Activated CD8-positive, alpha-beta T cell treated with anti-CD3 and anti-CD28 coated beads, Interleukin-2, amount 10 ng/mL, durations not matched to agents 7 days and 5 days (primary cell): ENCODE measurements at regions not wholly inside any gene's neighbourhood (a gene's known extent, or its start where the extent isn't known, plus 50 kb on each side); places are given as distances from the start of the nearest gene placed in this dataset.

Source experiments
- ATAC-seq: fragments of 150-1000 bp; cut with Tn5 transposase; one replicate; pipeline ENCODE4 v1.10.0; 2021; ENCODE audit warnings: moderate library complexity
- CTCF ChIA-PET: fragments of 350-600 bp; sonication (Branson Sonifier 250); formaldehyde crosslinking; loops from one replicate; lab custom pipeline; 2021; ENCODE audit warnings: antibody characterized with exemption; lab: Charles Lee
- POLR2A ChIA-PET: fragments of 350-600 bp; sonication (Branson Sonifier 250); formaldehyde crosslinking; loops from one replicate; lab custom pipeline; 2021; ENCODE audit warnings: antibody characterized with exemption; lab: Charles Lee
- DNase-seq: peaks from one replicate; pipeline ENCODE4 v3.0.0-alpha.2; 2020
- H3K27ac Mint-ChIP-seq: one replicate; pipeline ENCODE4 v1.8.0; 2021; ENCODE audit warnings: mild to moderate bottlenecking, mixed read lengths
- H3K27me3 Mint-ChIP-seq: one replicate; pipeline ENCODE4 v1.8.0; 2021; ENCODE audit warnings: low read depth, mixed read lengths
- H3K36me3 Mint-ChIP-seq: one replicate; pipeline ENCODE4 v1.8.0; 2021; ENCODE audit warnings: low read depth, mixed read lengths
- H3K4me1 Mint-ChIP-seq: one replicate; pipeline ENCODE4 v1.8.0; 2021; ENCODE audit warnings: low read depth, mixed read lengths
- H3K4me3 Mint-ChIP-seq: one replicate; pipeline ENCODE4 v1.8.0; 2021; ENCODE audit warnings: mild to moderate bottlenecking, mixed read lengths
- H3K9me3 Mint-ChIP-seq: one replicate; pipeline ENCODE4 v1.8.0; 2022; ENCODE audit warnings: mixed read lengths; ENCODE audit not compliant: insufficient read depth

GRCh38 chr14:85315290-85315689 lies 214.7 kb upstream of the FLRT2 start:
- H3K4me1 Mint-ChIP-seq: no peaks in the 10 kb centered on the region
- DNase-seq (no peak), ATAC-seq (no peak)
- POLR2A ChIA-PET: no interaction called here
- CTCF ChIA-PET: no interaction called here
- no peak overlapping the region for H3K27ac Mint-ChIP-seq
- no peaks in the 10 kb centered on the region for H3K27me3 Mint-ChIP-seq
- no peak overlapping the region for H3K4me3 Mint-ChIP-seq
- no peaks in the 10 kb centered on the region for H3K9me3 Mint-ChIP-seq
- H3K36me3 Mint-ChIP-seq: no peaks in the 10 kb centered on the region

GRCh38 chr14:85315733-85316290 lies 214.1 kb upstream of the FLRT2 start:
- H3K4me3 Mint-ChIP-seq: no peak overlapping the region
- ATAC-seq (no peak), DNase-seq (no peak)
- H3K4me1 Mint-ChIP-seq: no peaks in the 10 kb centered on the region
- CTCF ChIA-PET: no interaction called here
- H3K27ac Mint-ChIP-seq: no peak overlapping the region
- H3K9me3 Mint-ChIP-seq: no peaks in the 10 kb centered on the region
- no peaks in the 10 kb centered on the region for H3K27me3 Mint-ChIP-seq
- POLR2A ChIA-PET: no interaction called here
- H3K36me3 Mint-ChIP-seq: no peaks in the 10 kb centered on the region

- H3K4me1 Mint-ChIP-seq: no peaks in the 10 kb centered on the region
- H3K27me3 Mint-ChIP-seq: no peaks in the 10 kb centered on the region
- H3K27ac Mint-ChIP-seq: no peak overlapping the region
These were observed 213.1 kb upstream of the FLRT2 start for GRCh38 chr14:85316701-85317410.

GRCh38 chr14:85317491-85318021 lies 212.4 kb upstream of the FLRT2 start:
- POLR2A ChIA-PET: no interaction called here
- ATAC-seq: no peak
- Mint-ChIP-seq H3K27ac (no peak overlapping the region), H3K4me3 (no peak overlapping the region), H3K4me1 (no peaks in the 10 kb centered on the region), H3K9me3 (no peaks in the 10 kb centered on the region), H3K36me3 (no peaks in the 10 kb centered on the region), H3K27me3 (no peaks in the 10 kb centered on the region)
- no peak for DNase-seq
- CTCF ChIA-PET: no interaction called here

More at GRCh38 chr14:85316701-85317410, 213.1 kb upstream of the FLRT2 start:
- DNase-seq: no peak
- H3K36me3 Mint-ChIP-seq: no peaks in the 10 kb centered on the region
- CTCF ChIA-PET: no interaction called here
- no peak for ATAC-seq
- no peak overlapping the region for H3K4me3 Mint-ChIP-seq
- POLR2A ChIA-PET: no interaction called here
- no peaks in the 10 kb centered on the region for H3K9me3 Mint-ChIP-seq

GRCh38 chr14:85319101-85319500 lies 210.8 kb upstream of the FLRT2 start:
- no peaks in the 10 kb centered on the region for H3K27me3 Mint-ChIP-seq
- H3K4me3 Mint-ChIP-seq: no peak overlapping the region
- H3K4me1 Mint-ChIP-seq: no peaks in the 10 kb centered on the region
- no peak overlapping the region for H3K27ac Mint-ChIP-seq
- CTCF ChIA-PET: no interaction called here
- H3K9me3 Mint-ChIP-seq: no peaks in the 10 kb centered on the region
- no peaks in the 10 kb centered on the region for H3K36me3 Mint-ChIP-seq
- no peak for DNase-seq
- ATAC-seq: no peak
- POLR2A ChIA-PET: no interaction called here

GRCh38 chr14:85319998-85320630 lies 209.8 kb upstream of the FLRT2 start:
- H3K27ac Mint-ChIP-seq: no peak overlapping the region
- no peak overlapping the region for H3K4me3 Mint-ChIP-seq
- ATAC-seq (no peak), DNase-seq (no peak)
- CTCF ChIA-PET: no interaction called here
- no peaks in the 10 kb centered on the region for H3K4me1 Mint-ChIP-seq
- H3K9me3 Mint-ChIP-seq: no peaks in the 10 kb centered on the region
- no peaks in the 10 kb centered on the region for H3K27me3 Mint-ChIP-seq
- POLR2A ChIA-PET: no interaction called here
- H3K36me3 Mint-ChIP-seq: no peaks in the 10 kb centered on the region

GRCh38 chr14:85325134-85326017 lies 204.6 kb upstream of the FLRT2 start:
- DNase-seq (no peak), ATAC-seq (no peak)
- H3K27me3 Mint-ChIP-seq: no peaks in the 10 kb centered on the region
- no peaks in the 10 kb centered on the region for H3K36me3 Mint-ChIP-seq
- H3K9me3 Mint-ChIP-seq: no peaks in the 10 kb centered on the region
- no peak overlapping the region for H3K4me3 Mint-ChIP-seq
- POLR2A ChIA-PET: no interaction called here
- H3K4me1 Mint-ChIP-seq: no peaks in the 10 kb centered on the region
- H3K27ac Mint-ChIP-seq: no peak overlapping the region
- CTCF ChIA-PET: no interaction called here

GRCh38 chr14:85332401-85332800 lies 197.5 kb upstream of the FLRT2 start:
- POLR2A ChIA-PET: no interaction called here
- H3K4me1 Mint-ChIP-seq: no peaks in the 10 kb centered on the region
- H3K27ac Mint-ChIP-seq: no peak overlapping the region
- ATAC-seq: no peak
- CTCF ChIA-PET: no interaction called here
- H3K36me3 Mint-ChIP-seq: no peaks in the 10 kb centered on the region
- H3K4me3 Mint-ChIP-seq: no peak overlapping the region
- no peaks in the 10 kb centered on the region for H3K27me3 Mint-ChIP-seq
- no peaks in the 10 kb centered on the region for H3K9me3 Mint-ChIP-seq
- no peak for DNase-seq

- H3K27me3 Mint-ChIP-seq: no peaks in the 10 kb centered on the region
- DNase-seq (no peak), ATAC-seq (no peak)
- no peaks in the 10 kb centered on the region for H3K4me1 Mint-ChIP-seq
- no peaks in the 10 kb centered on the region for H3K9me3 Mint-ChIP-seq
- H3K36me3 Mint-ChIP-seq: no peaks in the 10 kb centered on the region
- no peak overlapping the region for H3K27ac Mint-ChIP-seq
- ChIA-PET POLR2A (no interaction called here), CTCF (no interaction called here)
- no peak overlapping the region for H3K4me3 Mint-ChIP-seq
These were observed 196.6 kb upstream of the FLRT2 start for GRCh38 chr14:85333313-85333712.

- H3K4me3 Mint-ChIP-seq: no peak overlapping the region
- no peaks in the 10 kb centered on the region for H3K27me3 Mint-ChIP-seq
- CTCF ChIA-PET: no interaction called here
- no peaks in the 10 kb centered on the region for H3K36me3 Mint-ChIP-seq
- H3K4me1 Mint-ChIP-seq: no peaks in the 10 kb centered on the region
- no peak for DNase-seq
- H3K27ac Mint-ChIP-seq: no peak overlapping the region
- no peak for ATAC-seq
- POLR2A ChIA-PET: no interaction called here
- H3K9me3 Mint-ChIP-seq: no peaks in the 10 kb centered on the region
These were observed 196.1 kb upstream of the FLRT2 start for GRCh38 chr14:85333841-85334240.

- no peaks in the 10 kb centered on the region for H3K36me3 Mint-ChIP-seq
- ChIA-PET POLR2A (no interaction called here), CTCF (no interaction called here)
- H3K27ac Mint-ChIP-seq: no peak overlapping the region
- no peaks in the 10 kb centered on the region for H3K4me1 Mint-ChIP-seq
- H3K4me3 Mint-ChIP-seq: no peak overlapping the region
- no peak for ATAC-seq
- no peaks in the 10 kb centered on the region for H3K27me3 Mint-ChIP-seq
- no peak for DNase-seq
- no peaks in the 10 kb centered on the region for H3K9me3 Mint-ChIP-seq
These were observed 195.6 kb upstream of the FLRT2 start for GRCh38 chr14:85334316-85334715.

- Mint-ChIP-seq H3K27ac (no peak overlapping the region), H3K27me3 (no peaks in the 10 kb centered on the region), H3K9me3 (no peaks in the 10 kb centered on the region), H3K36me3 (no peaks in the 10 kb centered on the region), H3K4me3 (no peak overlapping the region), H3K4me1 (no peaks in the 10 kb centered on the region)
- ATAC-seq: no peak
- ChIA-PET POLR2A (no interaction called here), CTCF (no interaction called here)
- DNase-seq: no peak
These were observed 193.7 kb upstream of the FLRT2 start for GRCh38 chr14:85336257-85336656.
